GM19328 (cell line): ENCODE measurements at regions not wholly inside any gene's neighbourhood (a gene's known extent, or its start where the extent isn't known, plus 50 kb on each side); places are given as distances from the start of the nearest gene placed in this dataset.
"Not testable (repeated sequence)": the region's sequence is repeated elsewhere in the genome, so short reads cannot be mapped to it uniquely, and the experiment has no call there.

ENCODE experiments used
- ATAC-seq: cut with Tn5 transposase; IDR thresholded peaks from one replicate; pipeline ENCODE4 v1.9.1; 2021; ENCODE audit warnings: mild to moderate bottlenecking, moderate library complexity; ENCODE audit not compliant: unreplicated experiment

- ATAC-seq = no peak
Measured at GRCh38 chr9:82052081-82052480, 63.5 kb downstream of the SPATA31D1 start.

- ATAC-seq = no peak
Measured at GRCh38 chr9:82054264-82055015, 65.9 kb downstream of the SPATA31D1 start.

GRCh38 chr9:82057805-82058204 lies 69.2 kb downstream of the SPATA31D1 start:
- ATAC-seq = no peak

GRCh38 chr9:82061801-82062200 lies 73.2 kb downstream of the SPATA31D1 start:
- ATAC-seq = not testable (repeated sequence)

GRCh38 chr9:82062245-82062644 lies 73.7 kb downstream of the SPATA31D1 start:
- no peak for ATAC-seq

GRCh38 chr9:82073551-82074543 lies 85.3 kb downstream of the SPATA31D1 start:
- no peak for ATAC-seq

- no peak for ATAC-seq
Measured at GRCh38 chr9:82080265-82080664, 91.7 kb downstream of the SPATA31D1 start.

GRCh38 chr9:82081496-82081895 lies 92.9 kb downstream of the SPATA31D1 start:
- ATAC-seq = no peak

- no peak for ATAC-seq
Measured at GRCh38 chr9:82082563-82082962, 94.0 kb downstream of the SPATA31D1 start.

- ATAC-seq = no peak
Measured at GRCh38 chr9:82088591-82088990, 100.0 kb downstream of the SPATA31D1 start.

GRCh38 chr9:82090046-82090445 lies 101.5 kb downstream of the SPATA31D1 start:
- ATAC-seq = no peak

GRCh38 chr9:82091100-82091499 lies 102.5 kb downstream of the SPATA31D1 start:
- no peak for ATAC-seq

- ATAC-seq = no peak
Measured at GRCh38 chr9:82091610-82092009, 103.0 kb downstream of the SPATA31D1 start.

GRCh38 chr9:82101475-82101874 lies 112.9 kb downstream of the SPATA31D1 start:
- no peak for ATAC-seq

GRCh38 chr9:82104252-82104651 lies 115.7 kb downstream of the SPATA31D1 start:
- ATAC-seq = no peak

GRCh38 chr9:82105729-82106128 lies 117.2 kb downstream of the SPATA31D1 start:
- no peak for ATAC-seq

GRCh38 chr9:82106536-82106935 lies 118.0 kb downstream of the SPATA31D1 start:
- ATAC-seq = no peak

GRCh38 chr9:82108474-82108873 lies 119.9 kb downstream of the SPATA31D1 start:
- ATAC-seq = no peak

- no peak for ATAC-seq
Measured at GRCh38 chr9:82108941-82109340, 120.4 kb downstream of the SPATA31D1 start.

- ATAC-seq = no peak
Measured at GRCh38 chr9:82109626-82110025, 121.1 kb downstream of the SPATA31D1 start.

GRCh38 chr9:82110881-82111280 lies 122.3 kb downstream of the SPATA31D1 start:
- ATAC-seq = no peak

- no peak for ATAC-seq
Measured at GRCh38 chr9:82115331-82115730, 126.8 kb downstream of the SPATA31D1 start.
